H1 (cell line): ENCODE measurements at regions not wholly inside any gene's neighbourhood (a gene's known extent, or its start where the extent isn't known, plus 50 kb on each side); places are given as distances from the start of the nearest gene placed in this dataset.

Source experiments
- ASH2L ChIP-seq: fragments of 200-600, 300-600 bp; sonication (generic); IDR thresholded peaks from one replicate; pipeline ENCODE4 v1.7.1; 2017; ENCODE audit warnings: low read length
- CEBPB ChIP-seq: IDR thresholded peaks from 2 replicates; pipeline ENCODE4 v1.6.1; 2012; ENCODE audit warnings: low read depth, low read length
- CHD7 ChIP-seq: fragments of 300-600 bp; sonication (generic); IDR thresholded peaks from 2 replicates; pipeline ENCODE4 v1.7.1; 2012; ENCODE audit warnings: low read length, moderate library complexity, mild to moderate bottlenecking, inconsistent platforms; ENCODE audit not compliant: insufficient replicate concordance
- CREB1 ChIP-seq: IDR thresholded peaks from 2 replicates; pipeline ENCODE4 v1.6.1; 2012; ENCODE audit warnings: inconsistent platforms
- EZH2 ChIP-seq: fragments of 200-600 bp; sonication (generic); IDR thresholded peaks from 2 replicates; pipeline ENCODE4 v1.7.1; 2012; ENCODE audit warnings: low read depth, mild to moderate bottlenecking, moderate library complexity, low read length, inconsistent platforms; ENCODE audit not compliant: severe bottlenecking
- GABPA ChIP-seq: IDR thresholded peaks from 2 replicates; pipeline ENCODE4 v1.6.1; 2011; ENCODE audit warnings: mild to moderate bottlenecking, low read length, moderate library complexity, borderline replicate concordance; ENCODE audit not compliant: insufficient read depth
- KDM4A ChIP-seq: IDR thresholded peaks from one replicate; pipeline ENCODE4 v1.7.1; 2012; ENCODE audit warnings: low read depth, mild to moderate bottlenecking, moderate library complexity, low read length, inconsistent platforms; ENCODE audit not compliant: severe bottlenecking
- KDM5A ChIP-seq: fragments of 200-600 bp; IDR thresholded peaks from 2 replicates; pipeline ENCODE4 v1.7.1; 2012; ENCODE audit warnings: mild to moderate bottlenecking, low read length, inconsistent platforms, mixed read lengths
- SIRT6 ChIP-seq: IDR thresholded peaks from one replicate; pipeline ENCODE4 v1.7.1; 2012; ENCODE audit warnings: low read length, inconsistent platforms

GRCh38 chr12:75583355-75583754 is 71.9 kb upstream of the KRR1 start (continued):
- no peak for TF ChIP-seq GABPA
- TF ChIP-seq EZH2: no peak
- no peak for TF ChIP-seq KDM4A
- TF ChIP-seq ASH2L: no peak
- TF ChIP-seq CHD7: no peak
- TF ChIP-seq KDM5A: no peak
- no peak for TF ChIP-seq SIRT6
- no peak for TF ChIP-seq CREB1
- no peak for TF ChIP-seq CEBPB
